Vagina (tissue), 2 donors: ENCODE measurements at regions not wholly inside any gene's neighbourhood (a gene's known extent, or its start where the extent isn't known, plus 50 kb on each side); places are given as distances from the start of the nearest gene placed in this dataset.
"Not testable (repeated sequence)": the region's sequence is repeated elsewhere in the genome, so short reads cannot be mapped to it uniquely, and the experiment has no call there.

Experiments used
- DNase-seq, 2 donors: peaks; one replicate each; pipeline ENCODE4 v3.0.0-alpha.2; 2017; ENCODE audit errors: extremely low spot score in 2 of 2
- H3K27ac ChIP-seq: fragments of 200-600 bp; sonication (generic); one replicate; pipeline ENCODE4 v1.5.1; 2019
- H3K27me3 ChIP-seq: fragments of 200-600 bp; sonication (generic); one replicate; pipeline ENCODE4 v1.5.1; 2019
- H3K36me3 ChIP-seq, 2 donors: fragments of 200-600 bp; sonication (generic); one replicate each; pipeline ENCODE4 v1.5.1; 2017 to 2019
- H3K4me1 ChIP-seq: fragments of 200-600 bp; sonication (generic); one replicate; pipeline ENCODE4 v1.5.1; 2019
- H3K4me3 ChIP-seq, 2 donors: fragments of 200-600 bp; sonication (generic); 1 replicate in 1 of 2; 2 replicates in 1 of 2; pipeline ENCODE4 v1.5.1; 2016 to 2019
- H3K9me3 ChIP-seq: fragments of 200-600 bp; sonication (generic); one replicate; pipeline ENCODE4 v1.5.1; 2019
- CTCF ChIP-seq, 3 experiments: fragments of 450-650 bp in 2 of 3; fragments of 200-600 bp in 1 of 3; sonication (generic) in 1 of 3; IDR thresholded peaks; one replicate each; pipeline ENCODE4 v1.5.1; 2017 to 2019; ENCODE audit warnings: antibody characterized with exemption in 3 of 3, mild to moderate bottlenecking in 2 of 3, moderate library complexity in 2 of 3
- POLR2A ChIP-seq, 2 donors: fragments of 450-650 bp; IDR thresholded peaks; one replicate each; pipeline ENCODE4 v1.6.1; 2017; ENCODE audit warnings: antibody characterized with exemption in 2 of 2, mild to moderate bottlenecking in 2 of 2, moderate library complexity in 2 of 2
- POLR2AphosphoS5 ChIP-seq, 2 donors: sonication (generic); formaldehyde crosslinking; IDR thresholded peaks; one replicate each; pipeline ENCODE4 v1.9.0; 2017; ENCODE audit warnings: antibody characterized with exemption in 2 of 2, mild to moderate bottlenecking in 2 of 2, low read depth in 1 of 2; ENCODE audit not compliant: insufficient read depth in 1 of 2
- intact Hi-C: fragments of 100-400 bp; cut with DNase I; formaldehyde crosslinking; loops from one replicate; pipeline ENCODE4 v1.15.1; 2023

- Histone ChIP-seq H3K27ac (no peak overlapping the region), H3K4me1 (no peaks in the 10 kb centered on the region), H3K36me3 (no peaks in the 10 kb centered on the region), H3K9me3 (no peaks in the 10 kb centered on the region), H3K4me3 (no peak overlapping the region), H3K27me3 (no peaks in the 10 kb centered on the region)
- intact Hi-C loops = no loop called here
- TF ChIP-seq CTCF (IDR thresholded peaks at IDR 0.05) (no peak), POLR2AphosphoS5 (IDR thresholded peaks at IDR 0.05; ENCODE audit: insufficient read depth in 1 of 2, low read depth in 1 of 2) (no peak), POLR2A (IDR thresholded peaks at IDR 0.05) (no peak)
- DNase-seq = no peak
These were observed 148.3 kb downstream of the GLUD2 start for GRCh38 chrX:121195719-121196118.

GRCh38 chrX:121196872-121197444 lies 149.5 kb downstream of the GLUD2 start:
- H3K4me1 ChIP-seq, intact Hi-C loops, H3K27me3 ChIP-seq, DNase-seq, H3K9me3 ChIP-seq, H3K4me3 ChIP-seq, H3K27ac ChIP-seq, H3K36me3 ChIP-seq: not testable (repeated sequence)

GRCh38 chrX:121208563-121208962 lies 161.2 kb downstream of the GLUD2 start:
- intact Hi-C loops = no loop called here
- TF ChIP-seq POLR2AphosphoS5 (IDR thresholded peaks at IDR 0.05; ENCODE audit: insufficient read depth in 1 of 2, low read depth in 1 of 2) (no peak), POLR2A (IDR thresholded peaks at IDR 0.05) (no peak), CTCF (IDR thresholded peaks at IDR 0.05) (no peak)

GRCh38 chrX:121216641-121217374 lies 169.4 kb downstream of the GLUD2 start:
- Histone ChIP-seq H3K36me3 (no peaks in the 10 kb centered on the region), H3K4me3 (no peak overlapping the region), H3K4me1 (no peaks in the 10 kb centered on the region), H3K27ac (no peak overlapping the region), H3K9me3 (no peaks in the 10 kb centered on the region), H3K27me3 (no peaks in the 10 kb centered on the region)
- no peak for DNase-seq
- TF ChIP-seq POLR2AphosphoS5 (IDR thresholded peaks at IDR 0.05; ENCODE audit: insufficient read depth in 1 of 2, low read depth in 1 of 2) (no peak), POLR2A (IDR thresholded peaks at IDR 0.05) (no peak), CTCF (IDR thresholded peaks at IDR 0.05) (no peak)
- intact Hi-C loops = no loop called here

More at GRCh38 chrX:121208563-121208962, 161.2 kb downstream of the GLUD2 start:
- Histone ChIP-seq H3K27ac (no peak overlapping the region), H3K4me3 (no peak overlapping the region), H3K9me3 (no peaks in the 10 kb centered on the region), H3K4me1 (no peaks in the 10 kb centered on the region), H3K36me3 (no peaks in the 10 kb centered on the region), H3K27me3 (no peaks in the 10 kb centered on the region)
- DNase-seq = no peak

GRCh38 chrX:121221322-121221977 lies 174.0 kb downstream of the GLUD2 start:
- H3K9me3 ChIP-seq = no peaks in the 10 kb centered on the region
- H3K4me3 ChIP-seq = no peak overlapping the region
- H3K27ac ChIP-seq = no peak overlapping the region
- no peaks in the 10 kb centered on the region for H3K27me3 ChIP-seq
- no peak for DNase-seq
- no peaks in the 10 kb centered on the region for H3K36me3 ChIP-seq
- intact Hi-C loops = no loop called here
- no peaks in the 10 kb centered on the region for H3K4me1 ChIP-seq
- TF ChIP-seq CTCF (IDR thresholded peaks at IDR 0.05) (no peak), POLR2A (IDR thresholded peaks at IDR 0.05) (no peak), POLR2AphosphoS5 (IDR thresholded peaks at IDR 0.05; ENCODE audit: insufficient read depth in 1 of 2, low read depth in 1 of 2) (no peak)
